Neuronal stem cell (in vitro differentiated cells): ENCODE measurements at regions not wholly inside any gene's neighbourhood (a gene's known extent, or its start where the extent isn't known, plus 50 kb on each side); places are given as distances from the start of the nearest gene placed in this dataset.
"Not testable (repeated sequence)": the region's sequence is repeated elsewhere in the genome, so short reads cannot be mapped to it uniquely, and the experiment has no call there.

Experiments used
- DNase-seq: peaks from one replicate; pipeline ENCODE4 v3.0.0-alpha.2; 2013; ENCODE audit warnings: low spot score
- H2AFZ ChIP-seq: one replicate; pipeline ENCODE4 v1.6.1; 2013; ENCODE audit warnings: mild to moderate bottlenecking, low read length, inconsistent platforms
- H2AK5ac ChIP-seq: 2 replicates; pipeline ENCODE4 v1.6.1; 2013; ENCODE audit warnings: low read depth, mild to moderate bottlenecking, inconsistent platforms, low read length, moderate library complexity, mixed read lengths
- H2BK120ac ChIP-seq: 2 replicates; pipeline ENCODE4 v1.6.1; 2013; ENCODE audit warnings: low read depth, mild to moderate bottlenecking, inconsistent platforms, low read length, moderate library complexity, mixed read lengths
- H2BK12ac ChIP-seq: one replicate; pipeline ENCODE4 v1.6.1; 2013; ENCODE audit warnings: low read length, inconsistent platforms
- H2BK15ac ChIP-seq: 2 replicates; pipeline ENCODE4 v1.6.1; 2013; ENCODE audit warnings: mild to moderate bottlenecking, low read length, inconsistent platforms, mixed read lengths
- H2BK5ac ChIP-seq: one replicate; pipeline ENCODE4 v1.6.1; 2013; ENCODE audit warnings: inconsistent platforms, mild to moderate bottlenecking, low read length, moderate library complexity
- H3K14ac ChIP-seq: one replicate; pipeline ENCODE4 v1.6.1; 2013; ENCODE audit warnings: low read length, inconsistent platforms
- H3K18ac ChIP-seq: 2 replicates; pipeline ENCODE4 v1.6.1; 2013; ENCODE audit warnings: low read length, inconsistent platforms
- H3K23ac ChIP-seq: 2 replicates; pipeline ENCODE4 v1.6.1; 2013; ENCODE audit warnings: low read depth, mild to moderate bottlenecking, mixed read lengths, low read length, inconsistent platforms; ENCODE audit not compliant: poor library complexity
- H3K27ac ChIP-seq: replicated peaks from 3 replicates; pipeline ENCODE4 v1.5.1; 2013; ENCODE audit warnings: low read length, inconsistent platforms
- H3K27me3 ChIP-seq, 3 experiments: 2 replicates each; pipeline ENCODE4 v1.6.1; 2013; ENCODE audit warnings: low read length in 3 of 3, mild to moderate bottlenecking in 2 of 3, inconsistent platforms in 1 of 3, low read depth in 1 of 3, mixed read lengths in 1 of 3, moderate library complexity in 1 of 3; ENCODE audit not compliant: control insufficient read depth in 3 of 3, insufficient read depth in 3 of 3
- H3K36me3 ChIP-seq, 2 donors: replicated peaks in 1 of 2; 2 replicates each; pipeline ENCODE4 v1.6.1; 2013; ENCODE audit warnings: low read length in 2 of 2; ENCODE audit not compliant: control insufficient read depth in 2 of 2, insufficient read depth in 2 of 2
- H3K4ac ChIP-seq: 2 replicates; pipeline ENCODE4 v1.6.1; 2013; ENCODE audit warnings: inconsistent platforms, mild to moderate bottlenecking, low read length, moderate library complexity
- H3K4me1 ChIP-seq, 2 donors: 1 replicate in 1 of 2; 2 replicates in 1 of 2; pipeline ENCODE4 v1.6.1; 2013; ENCODE audit warnings: low read length in 2 of 2, low read depth in 1 of 2; ENCODE audit not compliant: control insufficient read depth in 2 of 2, insufficient read depth in 1 of 2
- H3K4me2 ChIP-seq: one replicate; pipeline ENCODE4 v1.6.1; 2013; ENCODE audit warnings: mild to moderate bottlenecking, low read length, inconsistent platforms; ENCODE audit not compliant: insufficient read depth, poor library complexity, severe bottlenecking
- H3K4me3 ChIP-seq, 2 donors: 2 replicates each; pipeline ENCODE4 v1.5.1; 2013; ENCODE audit warnings: low read length in 2 of 2, mild to moderate bottlenecking in 2 of 2, inconsistent platforms in 1 of 2, moderate library complexity in 1 of 2
- H3K79me1 ChIP-seq: one replicate; pipeline ENCODE4 v1.6.1; 2013; ENCODE audit warnings: low read depth, mild to moderate bottlenecking, inconsistent platforms, low read length, moderate library complexity
- H3K9ac ChIP-seq: one replicate; pipeline ENCODE4 v1.6.1; 2013; ENCODE audit warnings: mild to moderate bottlenecking, low read depth, low read length, inconsistent platforms; ENCODE audit not compliant: poor library complexity
- H3K9me3 ChIP-seq, 2 donors: replicated peaks in 1 of 2; 2 replicates each; pipeline versions ENCODE3 to v1.6.1; 2013; ENCODE audit warnings: low read length in 2 of 2, mild to moderate bottlenecking in 2 of 2, inconsistent platforms in 1 of 2, low read depth in 1 of 2, mixed read lengths in 1 of 2, moderate library complexity in 1 of 2; ENCODE audit not compliant: control insufficient read depth in 2 of 2, insufficient read depth in 1 of 2
- H4K8ac ChIP-seq: one replicate; pipeline ENCODE4 v1.6.1; 2013; ENCODE audit warnings: low read depth, mild to moderate bottlenecking, inconsistent platforms, low read length, moderate library complexity
- H4K91ac ChIP-seq: one replicate; pipeline ENCODE4 v1.6.1; 2013; ENCODE audit warnings: low read length, low read depth, mild to moderate bottlenecking, inconsistent platforms; ENCODE audit not compliant: poor library complexity
- WGBS, 2 donors: extraction: QIAGEN DNeasy Blood & Tissue Kit; methylation state at CpG; one replicate each; pipeline ENCODE4 v1.1.7; 2013; ENCODE audit warnings: missing lambda C conversion rate in 2 of 2, mixed read lengths in 1 of 2; ENCODE audit not compliant: insufficient read length in 2 of 2, insufficient replicate concordance in 1 of 2; ENCODE audit errors: extremely low coverage in 2 of 2; 5-methylcytosine and 5-hydroxymethylcytosine counted together

DNA sequence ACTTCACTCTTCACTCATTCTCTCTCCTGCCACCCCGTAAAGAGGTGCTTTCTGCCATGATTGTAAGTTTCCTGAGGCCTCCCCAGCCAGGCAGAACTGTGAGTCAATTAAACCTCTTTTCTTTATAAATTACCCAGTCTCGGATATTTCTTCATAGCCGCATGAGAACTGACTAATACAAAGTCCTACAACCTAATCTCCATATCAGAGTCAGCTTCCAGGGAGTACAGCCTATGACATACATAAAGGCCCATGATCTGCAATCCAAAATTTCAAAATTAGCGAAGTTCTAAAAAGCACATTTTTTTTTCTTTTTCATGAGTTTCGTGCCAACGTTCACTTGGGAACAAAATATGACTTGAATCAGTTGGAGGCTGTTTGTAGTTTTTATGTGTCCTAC lies 256.9 kb upstream of the DUSP10 start:
- no peak overlapping the region for H4K8ac ChIP-seq
- H2BK120ac ChIP-seq: no peak overlapping the region
- no peak overlapping the region for H3K14ac ChIP-seq
- H3K36me3 ChIP-seq: no peaks in the 10 kb centered on the region
- no peak overlapping the region for H3K4me2 ChIP-seq
- H3K9ac ChIP-seq: no peak overlapping the region
- H2AK5ac ChIP-seq: no peak overlapping the region
- H2BK12ac ChIP-seq: no peak overlapping the region
- no peaks in the 10 kb centered on the region for H3K79me1 ChIP-seq
- WGBS, 2 donors: no CpG with 5 or more reads among the region's 6 CpGs
- H3K4me1 ChIP-seq: peaks cover 0 to 2% of the 10 kb centered on the region in 2 donors
- H4K91ac ChIP-seq: no peak overlapping the region
- no peak overlapping the region for H2BK5ac ChIP-seq
- no peak for DNase-seq
- no peak overlapping the region for H3K4ac ChIP-seq
- H3K23ac ChIP-seq: no peak overlapping the region
- no peaks in the 10 kb centered on the region for H3K27me3 ChIP-seq
- H3K18ac ChIP-seq: no peak overlapping the region
- H3K9me3 ChIP-seq: no peaks in the 10 kb centered on the region
- H3K27ac ChIP-seq: no peak overlapping the region
- H2BK15ac ChIP-seq: no peak overlapping the region
- H3K4me3 ChIP-seq: no peak overlapping the region
- H2AFZ ChIP-seq: no peak overlapping the region

DNA sequence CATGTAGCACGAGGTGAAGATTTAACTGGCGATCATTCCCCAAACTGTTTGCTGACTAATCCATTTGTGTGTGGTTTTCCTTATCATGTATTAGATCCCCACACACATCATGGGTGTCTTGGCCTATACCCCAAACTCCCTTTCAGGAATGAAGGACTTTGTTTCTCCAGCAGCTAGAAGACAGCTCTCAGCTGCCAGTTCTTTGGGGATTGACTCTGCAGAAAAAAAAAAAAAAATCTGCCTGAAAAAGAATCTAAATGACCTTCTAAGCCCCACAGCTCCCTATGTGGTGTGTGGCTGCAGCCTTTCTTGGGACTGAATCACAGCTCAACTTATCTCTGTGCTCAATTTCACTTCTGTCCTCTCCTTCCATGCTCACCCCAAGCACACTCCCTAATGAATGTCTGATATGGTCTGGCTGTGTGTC lies 256.3 kb upstream of the DUSP10 start:
- H3K23ac ChIP-seq: no peak overlapping the region
- peaks cover 0 to 2% of the 10 kb centered on the region in 2 donors for H3K4me1 ChIP-seq
- H2AK5ac ChIP-seq: no peak overlapping the region
- H3K9me3 ChIP-seq: no peaks in the 10 kb centered on the region
- H3K14ac ChIP-seq: no peak overlapping the region
- no peak overlapping the region for H2BK120ac ChIP-seq
- H2BK15ac ChIP-seq: no peak overlapping the region
- no peaks in the 10 kb centered on the region for H3K79me1 ChIP-seq
- no peak overlapping the region for H4K91ac ChIP-seq
- no peak overlapping the region for H3K4me2 ChIP-seq
- no peak overlapping the region for H2BK12ac ChIP-seq
- no peak overlapping the region for H4K8ac ChIP-seq
- H2BK5ac ChIP-seq: no peak overlapping the region
- no peak overlapping the region for H3K27ac ChIP-seq
- H3K18ac ChIP-seq: no peak overlapping the region
- DNase-seq: no peak
- no peaks in the 10 kb centered on the region for H3K27me3 ChIP-seq
- H2AFZ ChIP-seq: no peak overlapping the region
- H3K4ac ChIP-seq: no peak overlapping the region
- H3K9ac ChIP-seq: no peak overlapping the region
- WGBS, 2 donors: 100% methylated on average over 1 of the region's 2 CpGs; no CpG with 5 or more reads in 1 of the 2 donors
- H3K36me3 ChIP-seq: no peaks in the 10 kb centered on the region
- no peak overlapping the region for H3K4me3 ChIP-seq

DNA sequence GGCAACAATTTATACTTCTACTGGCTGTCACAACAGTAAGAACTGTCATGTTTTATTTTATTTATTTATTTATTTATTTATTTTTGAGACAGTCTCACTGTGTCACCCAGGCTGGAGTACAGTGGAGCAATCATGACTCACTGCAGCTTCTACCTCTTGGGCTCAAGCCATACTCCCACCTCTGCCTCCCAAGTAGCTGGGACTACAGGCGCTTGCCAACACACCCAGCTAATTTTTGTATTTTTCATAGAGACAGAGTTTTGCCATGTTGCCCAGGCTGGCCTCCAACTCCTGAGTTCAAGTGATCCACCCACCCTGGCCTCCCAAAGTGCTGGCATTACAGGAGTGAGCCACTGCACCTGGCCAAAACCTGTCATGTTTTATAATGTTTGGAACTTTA lies 255.1 kb upstream of the DUSP10 start:
- H2BK12ac ChIP-seq, H3K27me3 ChIP-seq, H3K4me3 ChIP-seq, H3K23ac ChIP-seq, H3K79me1 ChIP-seq, H2AFZ ChIP-seq, H2BK120ac ChIP-seq, H3K4ac ChIP-seq, H3K9ac ChIP-seq, H3K27ac ChIP-seq, H4K91ac ChIP-seq, H3K36me3 ChIP-seq, H3K4me1 ChIP-seq, H4K8ac ChIP-seq, H2BK5ac ChIP-seq, H2BK15ac ChIP-seq, H3K14ac ChIP-seq, H3K4me2 ChIP-seq, H3K18ac ChIP-seq, H2AK5ac ChIP-seq, DNase-seq, H3K9me3 ChIP-seq: not testable (repeated sequence)
- no CpG with 5 or more reads among the region's 1 CpG for WGBS, 2 donors

DNA sequence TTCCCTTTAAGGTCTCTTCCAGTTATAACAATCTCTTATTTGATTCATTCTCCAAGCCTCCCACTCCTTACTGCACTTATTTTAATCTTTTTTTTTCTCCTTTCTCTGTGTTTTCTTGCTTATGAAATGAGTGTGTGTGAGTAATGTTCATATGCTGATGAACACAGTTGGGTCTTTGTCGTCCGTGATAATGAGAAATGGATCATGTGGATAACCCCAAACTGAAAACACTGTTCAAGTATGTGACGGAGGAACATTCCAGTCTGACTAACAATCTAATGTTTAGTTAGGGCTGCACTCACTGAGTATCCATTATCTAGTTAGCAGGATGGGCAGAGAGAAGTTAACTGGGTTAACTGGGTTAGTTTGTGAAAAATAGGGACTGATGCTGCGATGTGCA lies 253.1 kb upstream of the DUSP10 start:
- H3K36me3 ChIP-seq: no peaks in the 10 kb centered on the region
- no peak overlapping the region for H2BK120ac ChIP-seq
- DNase-seq: no peak
- no peak overlapping the region for H2BK15ac ChIP-seq
- H4K8ac ChIP-seq: no peak overlapping the region
- no peak overlapping the region for H3K4me3 ChIP-seq
- H3K27ac ChIP-seq: no peak overlapping the region
- H3K4ac ChIP-seq: no peak overlapping the region
- H2AFZ ChIP-seq: no peak overlapping the region
- WGBS, 2 donors: no CpG with 5 or more reads among the region's 4 CpGs
- peaks cover 0 to 2% of the 10 kb centered on the region in 2 donors for H3K4me1 ChIP-seq
- H4K91ac ChIP-seq: no peak overlapping the region
- H2BK12ac ChIP-seq: no peak overlapping the region
- no peak overlapping the region for H3K18ac ChIP-seq
- H3K14ac ChIP-seq: no peak overlapping the region
- H3K9me3 ChIP-seq: no peaks in the 10 kb centered on the region
- H3K27me3 ChIP-seq: no peaks in the 10 kb centered on the region
- no peak overlapping the region for H3K9ac ChIP-seq
- no peak overlapping the region for H2AK5ac ChIP-seq
- H3K4me2 ChIP-seq: no peak overlapping the region
- no peak overlapping the region for H3K23ac ChIP-seq
- no peaks in the 10 kb centered on the region for H3K79me1 ChIP-seq
- no peak overlapping the region for H2BK5ac ChIP-seq
